ENCODE measurements at regions not wholly inside any gene's neighbourhood (a gene's known extent, or its start where the extent isn't known, plus 50 kb on each side); places are given as distances from the start of the nearest gene placed in this dataset.

GRCh38 chr10:8992009-8992408, 937.5 kb downstream of the GATA3 start:
- no peak for DNase-seq
- intact Hi-C loops (cut with DNase I; ENCODE audit: low total_unique reads): no loop called here
- H3K4me1 ChIP-seq: no peaks in the 10 kb centered on the region
- H3K27ac ChIP-seq: no peak overlapping the region
- H3K4me3 ChIP-seq: no peak overlapping the region
- H3K27me3 ChIP-seq: no peaks in the 10 kb centered on the region
- no peaks in the 10 kb centered on the region for H3K9me3 ChIP-seq
- TF ChIP-seq CTCF (IDR thresholded peaks at IDR 0.05): no peak
- no peaks in the 10 kb centered on the region for H3K36me3 ChIP-seq

GRCh38 chr10:8993864-8994263, 939.4 kb downstream of the GATA3 start:
- H3K36me3 ChIP-seq: no peaks in the 10 kb centered on the region
- H3K27ac ChIP-seq: no peak overlapping the region
- H3K4me1 ChIP-seq: no peaks in the 10 kb centered on the region
- no peak for TF ChIP-seq CTCF (IDR thresholded peaks at IDR 0.05)
- no peak for DNase-seq
- intact Hi-C loops (cut with DNase I; ENCODE audit: low total_unique reads): no loop called here
- no peaks in the 10 kb centered on the region for H3K9me3 ChIP-seq
- H3K27me3 ChIP-seq: no peaks in the 10 kb centered on the region
- H3K4me3 ChIP-seq: no peak overlapping the region

GRCh38 chr10:8998751-8999150, 944.3 kb downstream of the GATA3 start:
- no peak overlapping the region for H3K4me3 ChIP-seq
- H3K27me3 ChIP-seq: no peaks in the 10 kb centered on the region
- no peak overlapping the region for H3K27ac ChIP-seq
- no peak for DNase-seq
- no peaks in the 10 kb centered on the region for H3K9me3 ChIP-seq
- intact Hi-C loops (cut with DNase I; ENCODE audit: low total_unique reads): no loop called here
- H3K4me1 ChIP-seq: no peaks in the 10 kb centered on the region
- no peaks in the 10 kb centered on the region for H3K36me3 ChIP-seq
- no peak for TF ChIP-seq CTCF (IDR thresholded peaks at IDR 0.05)

GRCh38 chr10:9003122-9003521, 948.6 kb downstream of the GATA3 start:
- Histone ChIP-seq H3K4me1 (peaks cover 0 to 7% (median 0%) of the 10 kb centered on the region in 4 donors), H3K27ac (no peak overlapping the region), H3K9me3 (no peaks in the 10 kb centered on the region), H3K27me3 (no peaks in the 10 kb centered on the region), H3K36me3 (no peaks in the 10 kb centered on the region), H3K4me3 (no peak overlapping the region)
- intact Hi-C loops (cut with DNase I; ENCODE audit: low total_unique reads): no loop called here
- no peak for DNase-seq
- no peak for TF ChIP-seq CTCF (IDR thresholded peaks at IDR 0.05)

GRCh38 chr10:9004736-9005135, 950.2 kb downstream of the GATA3 start:
- no peaks in the 10 kb centered on the region for H3K9me3 ChIP-seq

More at GRCh38 chr10:9004736-9005135, 950.2 kb downstream of the GATA3 start:
- Histone ChIP-seq H3K36me3 (no peaks in the 10 kb centered on the region), H3K27ac (no peak overlapping the region), H3K4me3 (no peak overlapping the region), H3K4me1 (peaks cover 0 to 7% (median 0%) of the 10 kb centered on the region in 4 donors), H3K27me3 (no peaks in the 10 kb centered on the region)
- no peak for DNase-seq
- no peak for TF ChIP-seq CTCF (IDR thresholded peaks at IDR 0.05)
- intact Hi-C loops (cut with DNase I; ENCODE audit: low total_unique reads): no loop called here

Data from tibial artery (tissue), 4 donors.